ENCODE measurements at regions not wholly inside any gene's neighbourhood (a gene's known extent, or its start where the extent isn't known, plus 50 kb on each side); places are given as distances from the start of the nearest gene placed in this dataset.

DNA sequence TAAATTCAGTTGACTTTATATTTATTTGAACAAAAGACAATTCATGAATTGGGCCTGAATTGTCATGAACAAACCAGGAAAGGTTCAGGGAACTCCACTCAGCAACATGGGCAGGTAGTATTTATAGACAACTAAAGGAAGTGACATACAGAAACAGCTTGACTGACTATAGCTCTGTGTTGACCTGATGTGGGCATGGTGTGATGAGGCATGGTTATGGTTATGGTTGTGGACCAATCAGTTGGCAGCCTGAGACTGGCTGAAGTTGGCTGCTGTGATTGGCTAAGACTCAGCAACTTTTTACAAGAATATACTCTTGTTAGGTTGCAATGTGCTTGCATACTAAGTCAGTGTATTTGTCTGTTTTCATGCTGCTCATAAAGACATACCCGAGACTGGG, 108.4 kb downstream of the HS3ST3B1 start:
- TF ChIP-seq ZBTB7A (IDR thresholded peaks at IDR 0.05; ENCODE audit: low read depth) (no peak), NFIC (IDR thresholded peaks at IDR 0.05) (no peak), TAF1 (IDR thresholded peaks at IDR 0.05; ENCODE audit: low read depth) (no peak), RAD21 (IDR thresholded peaks at IDR 0.05; ENCODE audit: low read depth) (no peak), TCF12 (IDR thresholded peaks at IDR 0.05; ENCODE audit: low read depth) (no peak)
- TF ChIP-seq, protein P1, sequence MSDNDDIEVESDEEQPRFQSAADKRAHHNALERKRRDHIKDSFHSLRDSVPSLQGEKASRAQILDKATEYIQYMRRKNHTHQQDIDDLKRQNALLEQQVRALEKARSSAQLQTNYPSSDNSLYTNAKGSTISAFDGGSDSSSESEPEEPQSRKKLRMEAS (IDR thresholded peaks at IDR 0.05), result no peak

DNA sequence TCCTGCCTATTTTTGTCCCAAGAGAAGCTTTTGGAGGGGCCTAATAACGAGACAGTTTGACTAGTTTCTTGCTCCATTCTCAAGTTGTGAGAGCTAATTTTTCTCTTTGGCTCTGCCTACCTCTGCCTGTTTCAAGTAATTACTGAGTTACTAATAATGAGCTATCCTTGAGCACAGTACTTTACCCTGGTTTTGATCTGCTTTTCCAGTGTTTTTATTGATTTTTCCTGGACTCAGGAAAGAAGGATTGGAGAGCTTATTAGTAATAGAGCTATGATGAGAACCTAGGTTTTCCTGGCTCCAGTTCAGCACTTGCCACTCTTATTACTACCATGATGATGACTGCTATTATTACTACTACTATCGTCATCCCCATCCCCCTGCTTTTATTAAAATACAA, 106.7 kb downstream of the HS3ST3B1 start:
- TF ChIP-seq EP300 (IDR thresholded peaks at IDR 0.05; ENCODE audit: borderline replicate concordance) (no peak), CREB1 (IDR thresholded peaks at IDR 0.05; ENCODE audit: low read depth) (no peak), RAD21 (IDR thresholded peaks at IDR 0.05; ENCODE audit: low read depth) (no peak), TEAD4 (IDR thresholded peaks at IDR 0.05) (no peak), CEBPB (IDR thresholded peaks at IDR 0.05) (no peak)
- TF ChIP-seq, protein P1 (IDR thresholded peaks at IDR 0.05), result no peak

DNA sequence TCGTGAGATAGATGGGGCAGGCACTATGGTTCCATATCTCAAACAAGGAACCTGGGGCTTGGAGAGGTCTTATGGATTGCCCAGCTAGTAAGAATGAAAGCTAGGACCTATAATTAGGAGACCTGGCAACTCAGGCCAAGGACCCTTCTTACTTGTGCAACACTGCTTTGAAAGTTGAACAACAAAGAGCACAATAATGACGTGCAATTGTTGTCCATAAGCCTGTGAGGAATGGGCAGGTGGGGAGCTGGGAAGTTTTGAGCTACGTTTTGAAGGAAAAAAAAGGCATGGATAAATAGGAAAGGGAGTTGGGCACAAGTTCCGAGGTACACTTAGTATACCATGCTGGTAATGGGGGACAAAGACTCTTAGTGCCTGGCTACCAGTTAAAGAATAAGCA, 104.3 kb downstream of the HS3ST3B1 start:
- TF ChIP-seq, protein P2, sequence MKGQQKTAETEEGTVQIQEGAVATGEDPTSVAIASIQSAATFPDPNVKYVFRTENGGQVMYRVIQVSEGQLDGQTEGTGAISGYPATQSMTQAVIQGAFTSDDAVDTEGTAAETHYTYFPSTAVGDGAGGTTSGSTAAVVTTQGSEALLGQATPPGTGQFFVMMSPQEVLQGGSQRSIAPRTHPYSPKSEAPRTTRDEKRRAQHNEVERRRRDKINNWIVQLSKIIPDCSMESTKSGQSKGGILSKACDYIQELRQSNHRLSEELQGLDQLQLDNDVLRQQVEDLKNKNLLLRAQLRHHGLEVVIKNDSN (IDR thresholded peaks at IDR 0.05), result no peak
- no peak for TF ChIP-seq TAF1 (IDR thresholded peaks at IDR 0.05; ENCODE audit: low read depth)
- no peak for TF ChIP-seq NFIC (IDR thresholded peaks at IDR 0.05)

Data from Ishikawa (cell line).